ENCODE measurements at regions not wholly inside any gene's neighbourhood (a gene's known extent, or its start where the extent isn't known, plus 50 kb on each side); places are given as distances from the start of the nearest gene placed in this dataset.
"Not testable (repeated sequence)": the region's sequence is repeated elsewhere in the genome, so short reads cannot be mapped to it uniquely, and the experiment has no call there.

DNA sequence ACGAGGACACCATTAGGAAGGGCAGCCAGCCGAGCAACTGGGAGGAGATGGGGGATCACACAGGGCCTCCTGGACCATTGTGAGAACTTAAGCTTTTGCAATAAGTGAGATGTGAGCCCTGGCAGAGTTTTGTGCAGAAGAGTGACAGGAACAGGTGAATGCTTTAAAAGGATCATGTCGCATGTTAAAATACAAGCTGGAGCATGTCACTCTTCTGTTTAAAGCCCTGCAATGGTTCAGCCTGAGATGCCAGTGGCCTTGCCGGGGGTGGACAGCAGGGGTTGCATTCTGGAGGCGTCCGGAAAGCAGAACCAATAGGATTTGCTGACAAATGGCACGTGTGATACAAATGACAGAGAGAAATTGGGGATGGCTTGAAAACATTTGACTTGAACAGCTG is 137.5 kb upstream of the RFLNA start:
- H3K9me3 Mint-ChIP-seq: no peaks in the 10 kb centered on the region
- no peaks in the 10 kb centered on the region for H3K27me3 Mint-ChIP-seq
- H3K36me3 Mint-ChIP-seq (ENCODE audit: low read depth): no peaks in the 10 kb centered on the region
- no peak overlapping the region for H3K4me3 Mint-ChIP-seq
- H3K4me1 Mint-ChIP-seq (ENCODE audit: low read depth): no peaks in the 10 kb centered on the region
- H3K27ac Mint-ChIP-seq: no peak overlapping the region

DNA sequence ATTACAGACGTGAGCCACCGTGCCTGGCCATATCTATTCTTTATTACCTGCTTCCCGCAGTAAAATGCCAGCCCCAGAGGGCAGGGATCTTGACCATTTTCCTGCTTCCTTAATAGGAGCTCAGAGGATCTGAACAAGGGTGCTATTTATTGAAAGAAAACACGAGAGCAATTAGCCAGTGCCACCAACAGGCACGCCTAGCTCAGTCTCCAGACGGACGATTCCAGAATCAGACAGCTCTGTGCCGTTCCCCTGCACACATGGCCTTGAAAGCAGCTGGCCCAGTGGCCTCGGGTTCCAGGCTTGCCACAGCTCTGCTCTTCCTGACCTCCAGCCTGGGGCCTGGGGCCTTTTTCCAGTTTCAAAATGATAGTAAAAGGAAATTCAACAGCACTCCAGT is 135.2 kb upstream of the RFLNA start:
- no peak overlapping the region for H3K27ac Mint-ChIP-seq
- no peaks in the 10 kb centered on the region for H3K9me3 Mint-ChIP-seq
- H3K27me3 Mint-ChIP-seq: no peaks in the 10 kb centered on the region
- H3K4me3 Mint-ChIP-seq: no peak overlapping the region
- no peaks in the 10 kb centered on the region for H3K4me1 Mint-ChIP-seq (ENCODE audit: low read depth)
- no peaks in the 10 kb centered on the region for H3K36me3 Mint-ChIP-seq (ENCODE audit: low read depth)

DNA sequence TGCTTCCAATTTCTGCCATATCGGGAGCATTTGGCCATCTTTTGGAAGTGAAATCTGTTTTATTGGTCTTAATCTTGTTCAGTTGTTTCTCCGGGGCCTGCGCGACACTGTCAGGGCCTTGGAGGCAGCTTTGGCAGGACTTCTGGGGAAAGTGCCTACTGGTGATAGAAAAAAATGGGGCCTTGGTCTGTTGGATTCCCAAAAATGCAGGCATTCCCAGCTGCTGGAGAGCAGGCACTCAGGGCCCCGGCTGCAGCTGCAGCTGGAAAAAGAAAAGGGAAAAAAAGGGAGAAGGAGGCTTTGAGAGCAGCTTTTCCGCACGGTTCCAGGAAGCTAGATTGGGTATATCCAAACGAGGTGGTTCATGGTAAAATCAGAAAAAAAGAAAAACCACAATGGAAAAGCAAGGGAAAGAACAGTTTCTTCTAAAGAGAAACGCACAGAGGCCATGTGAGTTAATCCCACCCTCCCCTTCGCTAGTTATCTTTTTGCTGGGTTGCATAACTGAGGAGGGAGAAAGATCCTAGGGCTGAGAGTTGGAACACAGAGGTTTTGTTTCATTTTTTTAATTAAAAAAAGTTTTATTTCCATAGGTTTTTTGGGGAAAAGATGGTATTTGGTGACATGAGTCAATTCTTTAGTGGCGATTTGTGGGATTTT is 134.7 kb upstream of the RFLNA start:
- no peak overlapping the region for H3K27ac Mint-ChIP-seq
- H3K9me3 Mint-ChIP-seq: no peaks in the 10 kb centered on the region
- H3K36me3 Mint-ChIP-seq (ENCODE audit: low read depth): no peaks in the 10 kb centered on the region
- no peak overlapping the region for H3K4me3 Mint-ChIP-seq
- no peaks in the 10 kb centered on the region for H3K27me3 Mint-ChIP-seq
- no peaks in the 10 kb centered on the region for H3K4me1 Mint-ChIP-seq (ENCODE audit: low read depth)

DNA sequence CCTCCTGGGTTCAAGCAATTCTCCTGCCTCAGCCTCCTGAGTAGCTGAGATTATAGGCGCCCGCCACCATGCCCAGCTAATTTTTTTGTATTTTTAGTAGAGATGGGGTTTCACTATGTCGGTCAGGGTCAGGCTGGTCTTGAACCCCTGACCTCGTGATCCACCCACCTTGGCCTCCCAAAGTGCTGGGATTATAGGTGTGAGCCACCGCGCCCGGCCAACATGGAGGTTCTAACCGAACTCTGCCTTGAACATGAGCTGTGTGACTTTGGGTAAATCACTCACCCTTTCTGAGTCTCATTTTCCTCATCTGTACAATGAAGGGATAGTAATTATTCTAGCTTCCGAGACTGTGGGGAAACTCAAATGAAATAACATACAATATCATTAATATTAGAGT is 133.5 kb upstream of the RFLNA start:
- H3K27ac Mint-ChIP-seq; H3K9me3 Mint-ChIP-seq; H3K4me1 Mint-ChIP-seq (ENCODE audit: low read depth); H3K36me3 Mint-ChIP-seq (ENCODE audit: low read depth); H3K4me3 Mint-ChIP-seq; H3K27me3 Mint-ChIP-seq: not testable (repeated sequence)

DNA sequence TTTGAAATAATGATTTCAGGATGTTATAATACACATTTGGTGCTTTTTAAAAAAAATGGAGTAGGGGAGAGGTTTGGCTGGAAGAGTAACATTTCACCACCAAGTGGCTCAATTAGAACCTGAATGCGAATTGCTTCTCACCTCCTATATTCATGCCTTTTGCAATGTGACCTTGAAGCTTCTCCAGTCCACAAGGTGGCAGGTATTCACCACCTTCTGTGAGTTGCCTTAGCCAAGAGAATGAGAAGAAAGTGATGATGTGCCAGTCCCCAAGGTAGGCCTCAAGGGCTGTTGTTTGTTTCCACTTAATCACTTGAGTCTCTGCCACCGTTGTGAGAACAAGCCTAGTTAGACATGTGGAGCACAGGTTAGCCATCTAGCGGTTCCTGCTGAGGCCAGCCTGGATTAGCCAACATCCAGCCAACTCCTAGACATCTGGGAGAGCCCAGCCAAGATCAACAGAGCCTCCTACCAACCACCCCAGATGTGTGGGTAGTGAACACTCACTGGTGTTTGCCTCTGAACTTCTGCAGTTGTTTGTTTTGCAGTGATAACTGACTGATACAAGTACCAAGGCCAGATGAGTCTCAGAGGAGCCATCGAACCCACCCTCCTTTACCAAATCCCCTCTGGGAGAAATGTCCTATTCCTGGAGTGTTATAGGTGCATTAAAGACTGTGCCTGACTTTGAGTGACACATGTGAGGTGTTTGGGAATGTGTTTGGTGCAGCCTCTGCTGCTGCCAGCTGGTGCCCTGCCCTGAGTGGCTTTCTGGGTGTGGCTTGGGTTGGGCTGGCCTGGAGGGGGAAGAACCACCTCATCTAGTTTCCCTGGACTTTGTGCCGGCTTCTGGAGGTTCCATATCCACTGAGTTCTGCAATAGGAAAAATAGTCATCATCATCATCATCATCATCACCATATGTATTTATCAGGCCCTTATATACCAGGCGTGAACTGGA is 132.5 kb upstream of the RFLNA start:
- no peak overlapping the region for H3K27ac Mint-ChIP-seq
- H3K4me3 Mint-ChIP-seq: no peak overlapping the region
- H3K36me3 Mint-ChIP-seq (ENCODE audit: low read depth): no peaks in the 10 kb centered on the region
- H3K27me3 Mint-ChIP-seq: no peaks in the 10 kb centered on the region
- H3K4me1 Mint-ChIP-seq (ENCODE audit: low read depth): no peaks in the 10 kb centered on the region
- H3K9me3 Mint-ChIP-seq: no peaks in the 10 kb centered on the region

DNA sequence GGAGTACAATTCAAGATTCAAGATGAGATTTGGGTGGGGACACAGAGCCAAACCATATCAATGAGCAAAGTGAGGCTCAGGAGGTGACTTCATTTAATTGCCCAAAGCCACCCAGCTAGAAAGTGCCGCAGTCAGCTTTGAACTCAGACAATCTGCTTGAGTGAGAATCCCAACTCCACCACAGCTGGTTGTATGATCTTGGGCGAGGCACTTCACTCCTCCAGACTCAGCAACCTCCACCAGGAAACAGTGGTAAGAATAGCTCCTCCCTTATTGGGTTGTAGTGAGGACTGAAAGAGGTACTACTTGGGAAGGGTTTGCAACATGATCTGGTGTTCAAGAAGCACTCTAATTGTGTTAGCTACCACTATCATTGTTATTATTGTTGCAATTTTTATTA is 129.2 kb upstream of the RFLNA start:
- no peak overlapping the region for H3K27ac Mint-ChIP-seq
- no peaks in the 10 kb centered on the region for H3K27me3 Mint-ChIP-seq
- H3K36me3 Mint-ChIP-seq (ENCODE audit: low read depth): no peaks in the 10 kb centered on the region
- no peaks in the 10 kb centered on the region for H3K4me1 Mint-ChIP-seq (ENCODE audit: low read depth)
- no peak overlapping the region for H3K4me3 Mint-ChIP-seq
- no peaks in the 10 kb centered on the region for H3K9me3 Mint-ChIP-seq

DNA sequence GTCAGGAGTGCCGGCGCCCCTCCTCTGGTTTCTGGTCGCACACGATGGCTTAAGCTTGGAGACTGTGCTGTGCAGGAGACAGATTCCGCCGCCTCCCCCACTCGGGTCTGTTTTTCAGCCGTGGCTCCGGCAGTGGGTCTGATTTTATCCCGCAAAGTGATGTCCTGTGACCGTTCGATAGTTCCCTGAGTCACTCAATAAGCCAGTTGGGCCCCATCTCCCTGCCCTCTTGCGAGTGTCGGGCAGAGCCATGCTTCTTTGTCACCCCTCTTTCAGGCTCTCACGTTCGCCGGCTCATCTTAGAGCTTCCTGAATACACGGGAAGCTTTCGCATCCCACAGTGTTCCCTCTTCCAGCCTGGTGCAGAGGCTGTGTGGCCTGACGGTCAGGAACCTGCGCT is 127.8 kb upstream of the RFLNA start:
- H3K4me3 Mint-ChIP-seq: no peak overlapping the region
- H3K27ac Mint-ChIP-seq: no peak overlapping the region
- no peaks in the 10 kb centered on the region for H3K9me3 Mint-ChIP-seq
- no peaks in the 10 kb centered on the region for H3K27me3 Mint-ChIP-seq
- no peaks in the 10 kb centered on the region for H3K4me1 Mint-ChIP-seq (ENCODE audit: low read depth)
- no peaks in the 10 kb centered on the region for H3K36me3 Mint-ChIP-seq (ENCODE audit: low read depth)

DNA sequence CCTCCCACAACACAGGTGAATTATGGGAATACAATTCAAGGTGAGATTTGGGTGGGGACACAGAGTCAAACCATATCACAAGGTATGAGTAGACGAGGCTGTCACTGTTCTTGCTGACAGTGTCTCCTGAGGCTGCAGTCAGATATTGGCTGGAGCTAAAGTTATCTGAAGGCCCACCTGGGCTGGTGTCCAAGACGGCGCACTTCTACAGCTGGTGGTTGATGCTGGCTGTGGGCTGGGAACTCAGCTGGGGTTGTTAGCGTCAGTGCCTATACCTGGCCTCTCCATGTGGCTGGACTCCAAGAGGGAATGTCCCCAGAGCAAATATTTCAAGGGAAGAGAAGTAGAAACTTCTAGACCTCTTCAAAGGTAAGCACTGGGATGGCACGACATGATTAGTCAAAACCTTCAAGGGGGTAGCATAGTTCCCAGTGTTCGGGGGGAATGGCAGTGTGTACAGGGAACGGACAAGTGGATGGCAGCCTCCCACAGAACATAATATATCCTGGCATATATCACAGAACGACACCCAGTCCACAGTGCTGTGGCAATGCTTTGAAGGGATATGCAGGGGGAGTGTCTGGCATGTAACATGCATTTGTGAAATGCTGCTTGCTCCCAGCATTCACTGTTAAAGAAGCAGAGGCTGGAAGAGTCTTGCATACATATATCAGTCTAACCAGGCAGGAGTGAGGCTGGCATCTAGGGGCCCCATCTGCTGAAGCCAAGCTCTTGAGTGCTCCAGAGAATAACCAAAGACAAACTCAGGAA is 126.7 kb upstream of the RFLNA start:
- Mint-ChIP-seq H3K27me3 (no peaks in the 10 kb centered on the region), H3K4me1 (ENCODE audit: low read depth) (no peaks in the 10 kb centered on the region), H3K4me3 (no peak overlapping the region), H3K9me3 (no peaks in the 10 kb centered on the region), H3K27ac (no peak overlapping the region), H3K36me3 (ENCODE audit: low read depth) (no peaks in the 10 kb centered on the region)

DNA sequence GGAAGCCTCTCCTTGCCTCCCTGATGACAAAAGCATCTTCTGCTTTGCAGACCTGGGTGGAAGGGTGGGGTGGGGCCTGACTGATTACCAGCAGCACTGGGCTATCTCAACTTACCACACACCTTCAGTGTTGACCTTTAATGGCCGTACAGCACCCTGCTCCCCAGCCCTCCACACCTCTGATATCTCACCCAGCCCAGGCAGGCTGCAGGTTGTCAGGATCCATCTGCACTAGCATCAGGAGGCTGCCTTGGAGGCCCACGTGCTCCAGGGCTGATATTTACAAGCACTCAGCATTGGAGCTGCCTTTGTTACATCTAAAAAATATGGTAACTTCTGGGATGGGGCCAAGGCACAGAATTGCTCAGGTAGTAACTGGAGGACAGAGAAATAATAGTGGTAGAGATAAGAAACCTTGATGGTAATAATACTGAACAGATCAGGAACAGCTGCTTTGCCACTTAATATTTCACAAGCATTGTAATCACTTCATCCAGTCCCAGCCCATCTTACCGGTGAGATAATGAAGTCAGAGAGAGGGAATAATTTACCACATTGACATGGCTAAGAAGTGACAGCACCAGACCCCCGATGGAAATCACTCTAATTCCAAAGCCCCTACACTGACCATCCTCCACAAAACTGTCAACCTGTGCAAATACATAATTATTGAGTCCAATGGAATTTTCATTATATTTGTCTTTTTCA is 125.2 kb upstream of the RFLNA start:
- H3K9me3 Mint-ChIP-seq: no peaks in the 10 kb centered on the region
- H3K27me3 Mint-ChIP-seq: peaks cover 6% of the 10 kb centered on the region
- no peak overlapping the region for H3K27ac Mint-ChIP-seq
- no peaks in the 10 kb centered on the region for H3K4me1 Mint-ChIP-seq (ENCODE audit: low read depth)
- no peaks in the 10 kb centered on the region for H3K36me3 Mint-ChIP-seq (ENCODE audit: low read depth)
- H3K4me3 Mint-ChIP-seq: no peak overlapping the region

DNA sequence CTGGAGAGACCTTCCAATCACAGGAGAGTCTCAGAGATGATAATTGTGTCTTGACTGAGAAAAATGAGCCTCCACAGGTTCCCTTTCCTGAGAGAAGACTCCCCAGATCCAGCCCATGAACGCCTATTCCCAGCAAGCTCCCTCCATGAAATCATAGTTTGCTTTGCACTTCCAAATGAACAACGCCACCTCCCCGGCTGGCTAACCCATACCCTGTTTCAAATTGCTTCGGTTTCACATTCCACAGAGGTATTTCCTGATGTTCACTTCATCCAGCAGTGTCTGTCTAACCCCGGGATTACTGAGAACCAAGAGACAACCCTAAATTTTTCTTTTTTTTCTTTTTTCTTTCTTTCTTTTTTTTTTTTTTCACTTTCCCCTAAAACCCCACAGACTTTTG is 124.1 kb upstream of the RFLNA start:
- H3K9me3 Mint-ChIP-seq: no peaks in the 10 kb centered on the region
- no peaks in the 10 kb centered on the region for H3K36me3 Mint-ChIP-seq (ENCODE audit: low read depth)
- peaks cover 6% of the 10 kb centered on the region for H3K27me3 Mint-ChIP-seq
- H3K4me1 Mint-ChIP-seq (ENCODE audit: low read depth): no peaks in the 10 kb centered on the region
- no peak overlapping the region for H3K4me3 Mint-ChIP-seq
- H3K27ac Mint-ChIP-seq: no peak overlapping the region

DNA sequence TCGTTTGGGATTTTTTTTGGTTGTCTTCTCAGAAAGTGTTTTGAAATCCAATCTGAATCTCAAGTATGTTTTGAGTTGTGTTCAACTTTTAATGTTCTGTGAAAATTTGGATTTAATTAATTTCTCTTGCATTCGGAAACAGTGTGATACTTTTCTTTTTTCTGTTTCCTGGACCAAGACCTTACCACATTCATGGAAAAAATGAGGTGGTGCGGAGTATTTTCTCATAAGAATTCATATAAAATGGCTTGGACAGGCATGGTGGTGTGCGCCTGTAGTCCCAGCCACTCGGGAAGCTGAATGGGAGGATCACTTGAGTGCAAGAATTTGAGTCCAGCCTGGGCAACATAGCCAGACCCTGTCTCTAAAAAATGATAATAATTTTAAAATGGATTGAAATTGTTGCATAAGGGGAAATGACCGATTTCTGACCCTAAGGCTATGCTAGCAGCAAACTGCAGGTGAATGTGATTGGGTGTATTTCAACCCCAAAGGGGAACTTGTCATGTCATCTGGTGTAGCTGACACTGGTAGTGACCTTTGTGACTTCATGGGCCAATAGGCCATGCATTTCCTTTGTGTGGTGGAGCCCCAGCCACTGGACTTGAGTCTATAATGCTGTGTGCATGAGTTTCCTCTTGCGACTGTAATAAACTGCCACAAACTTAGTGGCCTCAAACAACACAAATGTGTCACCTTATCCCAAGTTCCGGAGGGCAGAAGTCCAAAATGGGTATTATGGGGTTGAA is 123.5 kb upstream of the RFLNA start:
- H3K4me1 Mint-ChIP-seq (ENCODE audit: low read depth): no peaks in the 10 kb centered on the region
- no peak overlapping the region for H3K27ac Mint-ChIP-seq
- H3K27me3 Mint-ChIP-seq: peaks cover 6% of the 10 kb centered on the region
- no peaks in the 10 kb centered on the region for H3K36me3 Mint-ChIP-seq (ENCODE audit: low read depth)
- no peak overlapping the region for H3K4me3 Mint-ChIP-seq
- H3K9me3 Mint-ChIP-seq: no peaks in the 10 kb centered on the region

DNA sequence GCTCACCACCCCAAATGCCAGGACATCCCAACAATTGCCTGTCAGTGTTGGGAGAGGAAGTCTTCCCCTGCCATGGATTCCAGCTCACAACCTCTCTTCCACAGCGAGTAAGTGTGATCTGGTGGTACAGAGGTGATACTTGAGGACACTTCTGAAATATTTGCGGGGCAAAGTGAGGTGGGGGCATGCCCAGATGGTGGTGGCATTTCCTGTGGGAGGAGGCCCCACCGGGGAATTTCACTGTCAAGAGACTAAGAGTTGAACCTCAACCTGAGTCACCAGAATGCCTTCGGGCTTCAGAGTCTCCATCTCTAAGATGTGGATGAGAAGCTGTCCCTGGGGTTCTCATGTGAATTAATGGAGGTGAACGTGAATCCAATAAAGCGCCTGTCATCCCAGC is 122.3 kb upstream of the RFLNA start:
- Mint-ChIP-seq H3K4me3 (no peak overlapping the region), H3K27me3 (peaks cover 6% of the 10 kb centered on the region), H3K9me3 (no peaks in the 10 kb centered on the region), H3K36me3 (ENCODE audit: low read depth) (no peaks in the 10 kb centered on the region), H3K27ac (no peak overlapping the region), H3K4me1 (ENCODE audit: low read depth) (no peaks in the 10 kb centered on the region)

DNA sequence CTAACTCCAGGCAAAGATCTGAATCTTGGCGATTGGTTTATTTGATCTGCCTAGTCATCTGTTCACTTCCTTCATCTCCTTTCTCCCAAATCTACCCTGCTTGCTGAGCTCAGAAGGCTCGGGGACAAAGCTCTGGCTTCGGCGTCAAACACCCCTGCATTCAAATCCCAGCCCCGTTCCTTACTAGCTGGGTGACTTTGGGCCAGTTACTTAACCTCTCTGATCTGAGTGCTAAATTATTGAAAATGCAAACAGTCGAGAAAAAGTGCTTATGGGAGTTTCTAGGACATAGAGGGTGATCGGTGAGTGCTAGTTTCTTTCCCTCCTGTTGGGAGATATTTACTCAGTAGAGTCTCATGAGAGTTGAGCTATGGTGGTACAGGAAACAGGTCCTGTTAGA is 121.2 kb upstream of the RFLNA start:
- no peaks in the 10 kb centered on the region for H3K9me3 Mint-ChIP-seq
- no peaks in the 10 kb centered on the region for H3K4me1 Mint-ChIP-seq (ENCODE audit: low read depth)
- H3K27ac Mint-ChIP-seq: no peak overlapping the region
- no peaks in the 10 kb centered on the region for H3K36me3 Mint-ChIP-seq (ENCODE audit: low read depth)
- peaks cover 6% of the 10 kb centered on the region for H3K27me3 Mint-ChIP-seq
- H3K4me3 Mint-ChIP-seq: no peak overlapping the region
